HG03280 (cell line): ENCODE measurements at regions not wholly inside any gene's neighbourhood (a gene's known extent, or its start where the extent isn't known, plus 50 kb on each side); places are given as distances from the start of the nearest gene placed in this dataset.

Experiments
- ATAC-seq: cut with Tn5 transposase; IDR thresholded peaks from one replicate; pipeline ENCODE4 v1.9.1; 2021; ENCODE audit warnings: mild to moderate bottlenecking, moderate library complexity; ENCODE audit not compliant: unreplicated experiment

DNA sequence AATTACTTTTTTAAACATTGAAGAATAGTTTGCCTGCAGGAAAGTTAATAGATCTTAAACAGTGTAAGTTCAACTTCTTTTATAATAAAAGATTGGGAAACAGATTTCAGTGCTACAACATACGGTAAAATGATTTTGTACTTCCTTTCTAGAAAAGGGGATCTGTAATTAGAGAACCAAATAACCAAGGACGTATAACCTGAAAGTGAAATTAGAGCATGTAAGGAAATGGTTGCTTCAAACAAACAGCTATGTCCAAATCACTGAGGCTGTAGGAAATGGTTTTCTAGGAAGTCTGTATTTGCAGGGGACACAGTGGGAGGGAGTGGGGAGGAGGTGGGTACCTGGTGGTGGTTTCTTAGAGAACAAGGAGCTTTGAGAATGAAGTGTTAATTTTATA is 57.9 kb upstream of the EXOC6 start:
- no peak for ATAC-seq

DNA sequence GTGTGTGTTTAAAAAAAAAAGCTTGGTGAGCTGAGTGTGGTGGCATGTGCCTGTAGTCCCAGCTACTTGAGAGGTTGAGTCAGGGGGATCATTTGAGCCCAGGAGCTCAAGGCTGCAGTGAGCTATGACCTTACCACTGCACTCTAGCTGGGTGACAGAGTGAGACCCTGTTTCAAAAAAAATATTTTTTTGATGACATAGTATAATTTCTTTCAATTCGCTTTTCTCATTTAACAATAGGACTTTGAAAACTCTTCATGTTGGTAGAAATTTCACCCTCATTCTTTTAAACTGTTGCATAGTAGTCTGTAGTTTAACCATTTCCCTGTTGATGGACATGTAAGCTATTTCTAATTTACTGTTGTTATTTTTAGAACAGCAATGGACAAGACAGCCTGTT is 55.7 kb upstream of the EXOC6 start:
- ATAC-seq, result no peak
